Neuron (in vitro differentiated cells): ENCODE measurements at regions not wholly inside any gene's neighbourhood (a gene's known extent, or its start where the extent isn't known, plus 50 kb on each side); places are given as distances from the start of the nearest gene placed in this dataset.

Source experiments
- H2AFZ ChIP-seq: one replicate; pipeline ENCODE4 v1.6.1; 2013; ENCODE audit warnings: low read depth, mild to moderate bottlenecking, inconsistent platforms, low read length, moderate library complexity
- H3K27me3 ChIP-seq: one replicate; pipeline ENCODE4 v1.6.1; 2013; ENCODE audit warnings: low read length; ENCODE audit not compliant: insufficient read depth
- H3K36me3 ChIP-seq: one replicate; pipeline ENCODE4 v1.6.1; 2013; ENCODE audit warnings: low read length; ENCODE audit not compliant: insufficient read depth
- H3K4me1 ChIP-seq: one replicate; pipeline ENCODE4 v1.6.1; 2013; ENCODE audit warnings: low read length; ENCODE audit not compliant: insufficient read depth
- H3K4me3 ChIP-seq: 2 replicates; pipeline ENCODE4 v1.5.1; 2013; ENCODE audit warnings: mild to moderate bottlenecking, low read length, moderate library complexity
- H3K9me3 ChIP-seq: one replicate; pipeline ENCODE4 v1.6.1; 2013; ENCODE audit warnings: low read length

- Histone ChIP-seq H3K9me3 (no peaks in the 10 kb centered on the region), H3K4me1 (no peaks in the 10 kb centered on the region), H2AFZ (no peak overlapping the region), H3K27me3 (no peaks in the 10 kb centered on the region), H3K4me3 (no peak overlapping the region), H3K36me3 (no peaks in the 10 kb centered on the region)
These were observed 210.3 kb upstream of the TPM1 start for GRCh38 chr15:62832231-62832630.

DNA sequence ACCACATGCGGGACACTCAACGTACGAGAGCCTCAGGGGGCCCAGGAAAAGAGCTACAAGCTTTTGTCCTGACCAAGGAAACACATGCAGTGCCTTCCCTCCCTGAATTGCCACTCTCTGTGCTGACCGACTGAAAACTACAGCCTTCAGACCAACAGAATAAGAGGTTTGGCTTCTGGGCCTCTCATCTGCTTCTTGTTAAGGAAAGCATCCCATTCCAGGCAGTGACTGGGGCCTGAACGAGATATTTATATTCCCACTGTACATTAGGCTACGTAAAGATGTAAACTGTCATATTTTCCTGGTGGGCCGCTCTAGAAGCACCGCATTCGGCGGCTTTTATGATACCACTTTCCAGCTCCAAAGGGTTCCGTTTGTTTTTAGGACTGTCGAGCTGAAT is 208.9 kb upstream of the TPM1 start:
- no peaks in the 10 kb centered on the region for H3K9me3 ChIP-seq
- H3K27me3 ChIP-seq, result no peaks in the 10 kb centered on the region
- no peak overlapping the region for H2AFZ ChIP-seq
- no peak overlapping the region for H3K4me3 ChIP-seq
- H3K4me1 ChIP-seq, result no peaks in the 10 kb centered on the region
- no peaks in the 10 kb centered on the region for H3K36me3 ChIP-seq

GRCh38 chr15:62834686-62835329 is 207.7 kb upstream of the TPM1 start:
- Histone ChIP-seq H3K9me3 (no peaks in the 10 kb centered on the region), H3K36me3 (peaks cover 3% of the 10 kb centered on the region), H3K4me3 (no peak overlapping the region), H3K27me3 (no peaks in the 10 kb centered on the region), H2AFZ (no peak overlapping the region), H3K4me1 (no peaks in the 10 kb centered on the region)

- no peak overlapping the region for H2AFZ ChIP-seq
- H3K9me3 ChIP-seq, result peaks cover 2% of the 10 kb centered on the region
- H3K27me3 ChIP-seq, result no peaks in the 10 kb centered on the region
- peaks cover 3% of the 10 kb centered on the region for H3K36me3 ChIP-seq
- no peaks in the 10 kb centered on the region for H3K4me1 ChIP-seq
- H3K4me3 ChIP-seq, result no peak overlapping the region
These were observed 207.2 kb upstream of the TPM1 start for GRCh38 chr15:62835351-62835750.

- Histone ChIP-seq H3K27me3 (no peaks in the 10 kb centered on the region), H3K4me3 (no peak overlapping the region), H3K9me3 (peaks cover 5% of the 10 kb centered on the region), H2AFZ (no peak overlapping the region), H3K36me3 (peaks cover 3% of the 10 kb centered on the region), H3K4me1 (no peaks in the 10 kb centered on the region)
These were observed 206.8 kb upstream of the TPM1 start for GRCh38 chr15:62835762-62836161.

DNA sequence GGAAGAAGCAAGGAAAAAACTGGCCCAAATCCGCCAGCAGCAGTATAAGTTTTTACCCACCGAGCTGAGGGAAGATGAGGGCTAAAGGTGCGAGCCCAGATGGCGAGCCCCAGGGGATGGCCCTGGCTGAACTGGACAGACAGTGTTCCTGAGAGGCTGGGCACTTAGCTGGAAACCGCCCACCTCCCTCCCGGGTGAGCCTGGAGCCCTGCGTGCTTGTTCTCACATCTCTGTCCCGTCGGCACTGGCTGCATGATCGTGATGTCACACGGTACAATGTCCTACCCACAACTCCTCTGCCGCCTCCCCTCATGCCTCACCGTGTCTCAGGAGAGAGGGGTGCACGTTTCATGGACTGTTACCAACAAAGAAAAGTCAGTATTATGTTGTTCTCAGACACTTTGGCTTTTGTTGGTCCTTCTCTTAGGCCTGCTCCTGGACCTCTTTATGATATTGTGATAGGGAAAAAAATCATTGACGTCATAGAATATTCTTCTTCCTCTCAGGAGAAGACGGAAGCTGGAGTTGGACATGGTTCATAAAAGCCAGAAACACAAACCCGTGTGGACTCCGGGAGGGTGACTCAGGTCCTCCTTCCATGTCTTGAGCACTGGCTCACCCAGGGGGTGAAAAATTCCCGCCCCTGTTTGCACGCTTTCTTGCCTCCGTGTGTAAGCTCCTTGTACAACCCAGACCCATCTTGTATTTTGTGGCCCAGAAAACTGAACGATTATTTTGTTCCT is 201.8 kb upstream of the TPM1 start:
- H2AFZ ChIP-seq, result no peak overlapping the region
- no peaks in the 10 kb centered on the region for H3K27me3 ChIP-seq
- no peak overlapping the region for H3K4me3 ChIP-seq
- peaks cover 7% of the 10 kb centered on the region for H3K4me1 ChIP-seq
- peaks cover 3% of the 10 kb centered on the region for H3K36me3 ChIP-seq
- peaks cover 6% of the 10 kb centered on the region for H3K9me3 ChIP-seq

DNA sequence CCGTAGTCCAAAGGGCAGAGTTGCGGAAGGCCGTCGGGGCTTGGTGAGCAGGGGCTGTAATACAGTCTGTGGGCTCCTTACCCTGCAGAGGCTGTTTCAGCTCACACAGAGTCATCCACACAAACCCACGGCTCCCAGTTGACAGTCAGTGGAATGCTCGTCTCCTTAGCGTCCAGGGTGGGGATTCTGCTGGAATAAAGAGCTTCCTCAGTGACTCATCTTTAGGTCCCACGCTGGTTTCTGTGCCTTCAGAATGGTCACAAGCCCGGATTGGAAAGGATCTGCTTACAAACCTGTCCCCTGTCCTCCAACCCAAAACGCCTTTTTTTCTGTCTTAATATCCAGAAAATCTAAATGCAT is 201.3 kb upstream of the TPM1 start:
- Histone ChIP-seq H2AFZ (no peak overlapping the region), H3K4me3 (no peak overlapping the region), H3K36me3 (peaks cover 3% of the 10 kb centered on the region)

DNA sequence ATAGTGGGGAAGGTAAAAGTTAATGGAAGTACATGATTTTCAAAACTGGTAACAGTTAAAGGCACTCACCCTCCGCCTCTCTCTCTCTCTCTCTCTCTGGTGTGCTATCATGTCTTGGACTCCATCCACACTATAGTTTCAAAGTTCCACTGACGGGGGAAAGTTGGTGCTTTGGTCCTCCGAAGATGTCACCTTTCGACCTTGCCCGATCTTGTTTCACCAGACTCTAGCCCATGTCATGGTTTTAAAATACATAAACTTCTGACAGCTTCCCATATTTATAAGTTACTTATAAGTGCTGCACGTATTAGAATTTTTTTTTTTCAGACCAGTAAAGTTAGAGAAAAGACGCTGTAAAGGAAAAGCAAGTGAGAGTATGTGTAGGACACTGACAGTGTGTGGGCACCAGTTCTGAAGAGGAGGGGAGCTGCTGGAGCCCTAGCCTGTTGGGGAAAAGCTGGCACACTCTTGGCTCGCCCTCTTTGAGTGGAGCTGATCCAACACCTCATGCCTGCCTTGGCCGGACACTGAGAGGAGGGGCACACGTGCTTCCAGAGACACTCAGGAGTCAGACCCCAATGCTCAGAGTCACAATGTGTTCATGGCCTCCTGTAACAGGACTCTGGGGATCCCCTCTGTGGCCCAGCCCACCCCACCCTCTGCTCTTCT is 200.5 kb upstream of the TPM1 start:
- H3K4me3 ChIP-seq, result no peak overlapping the region
- peaks cover 3% of the 10 kb centered on the region for H3K36me3 ChIP-seq
- no peak overlapping the region for H2AFZ ChIP-seq
- no peaks in the 10 kb centered on the region for H3K27me3 ChIP-seq
- H3K4me1 ChIP-seq, result peaks cover 10% of the 10 kb centered on the region
- H3K9me3 ChIP-seq, result peaks cover 6% of the 10 kb centered on the region

More for the DNA sequence above, 201.3 kb upstream of the TPM1 start:
- Histone ChIP-seq H3K9me3 (peaks cover 6% of the 10 kb centered on the region), H3K27me3 (no peaks in the 10 kb centered on the region), H3K4me1 (peaks cover 10% of the 10 kb centered on the region)

DNA sequence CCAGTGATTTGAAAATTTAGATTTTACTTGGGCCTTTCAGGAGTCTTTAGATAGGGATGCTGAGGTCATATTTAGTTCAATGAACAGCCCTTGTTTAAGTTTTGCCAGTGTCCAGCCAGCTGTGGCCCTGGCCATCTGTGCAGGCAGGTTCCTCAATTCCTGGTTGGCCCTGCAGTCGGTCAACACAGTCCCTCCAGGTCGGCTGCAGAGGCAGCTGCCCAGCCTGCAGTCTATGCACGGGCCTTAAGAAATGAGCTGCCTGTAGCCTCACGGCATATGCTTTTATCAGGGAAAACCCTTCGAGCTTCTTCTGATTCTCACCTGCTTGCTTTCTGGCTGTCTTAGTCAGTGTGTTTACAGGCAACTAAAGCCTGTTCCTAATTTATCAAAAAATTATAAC is 199.2 kb upstream of the TPM1 start:
- no peaks in the 10 kb centered on the region for H3K27me3 ChIP-seq
- no peak overlapping the region for H3K4me3 ChIP-seq
- H3K4me1 ChIP-seq, result peaks cover 10% of the 10 kb centered on the region
- no peak overlapping the region for H2AFZ ChIP-seq
- H3K9me3 ChIP-seq, result peaks cover 6% of the 10 kb centered on the region
- peaks cover 3% of the 10 kb centered on the region for H3K36me3 ChIP-seq

DNA sequence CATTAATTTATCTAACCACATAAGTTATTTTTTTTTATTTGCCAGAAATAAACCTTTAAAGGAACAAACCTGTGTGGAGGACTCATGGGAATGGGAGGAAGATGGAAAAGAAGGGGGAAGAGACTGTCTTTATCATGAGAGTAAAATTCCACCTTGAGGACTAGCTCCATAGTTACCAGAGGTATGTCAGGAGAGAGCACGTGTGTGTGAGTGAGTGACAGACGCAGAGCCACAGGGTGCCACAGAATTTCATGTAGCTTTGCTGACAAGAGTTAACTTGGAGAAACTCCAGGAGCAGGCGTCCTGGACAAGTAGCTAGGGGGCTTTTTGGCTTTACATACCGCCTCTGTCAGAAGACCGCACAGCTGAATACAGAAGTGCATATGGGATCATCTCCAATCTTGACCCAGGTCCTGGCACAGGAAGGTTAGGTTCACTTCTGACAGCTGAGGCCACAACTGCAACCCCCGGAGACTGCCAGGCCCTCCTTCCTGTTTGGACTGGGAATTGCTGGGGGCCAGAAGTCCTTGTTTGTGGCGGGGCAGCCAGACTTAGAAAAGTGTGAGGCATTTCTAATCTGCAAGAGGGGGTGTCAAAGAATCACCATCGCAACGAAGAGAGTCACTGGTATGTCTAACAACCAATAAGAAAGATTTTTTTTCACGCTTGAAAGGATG is 197.8 kb upstream of the TPM1 start:
- Histone ChIP-seq H2AFZ (no peak overlapping the region), H3K27me3 (no peaks in the 10 kb centered on the region), H3K36me3 (no peaks in the 10 kb centered on the region), H3K9me3 (peaks cover 6% of the 10 kb centered on the region), H3K4me1 (peaks cover 10% of the 10 kb centered on the region), H3K4me3 (no peak overlapping the region)

GRCh38 chr15:62845241-62846126 is 197.1 kb upstream of the TPM1 start:
- H3K4me3 ChIP-seq, result no peak overlapping the region
- H3K27me3 ChIP-seq, result no peaks in the 10 kb centered on the region
- H2AFZ ChIP-seq, result no peak overlapping the region
- H3K9me3 ChIP-seq, result peaks cover 4% of the 10 kb centered on the region
- peaks cover 10% of the 10 kb centered on the region for H3K4me1 ChIP-seq
- H3K36me3 ChIP-seq, result no peaks in the 10 kb centered on the region

GRCh38 chr15:62846131-62846804 is 196.3 kb upstream of the TPM1 start:
- Histone ChIP-seq H3K27me3 (no peaks in the 10 kb centered on the region), H3K36me3 (no peaks in the 10 kb centered on the region), H2AFZ (no peak overlapping the region), H3K4me3 (no peak overlapping the region), H3K9me3 (no peaks in the 10 kb centered on the region), H3K4me1 (peaks cover 10% of the 10 kb centered on the region)
